ENCODE measurements at regions not wholly inside any gene's neighbourhood (a gene's known extent, or its start where the extent isn't known, plus 50 kb on each side); places are given as distances from the start of the nearest gene placed in this dataset.

GRCh38 chr9:18143073-18143745 is 330.7 kb upstream of the ADAMTSL1 start:
- H3K9me3 ChIP-seq (replicated peaks; ENCODE audit: control insufficient read depth, insufficient read depth, low read length) = no peaks in the 10 kb centered on the region
- SMC1A ChIA-PET (ENCODE audit: uncharacterized antibody, unreplicated experiment) = interaction anchor here (0.6 to 1.0 kb wide), 2 partner anchors 332 to 546 kb away, joined by 3 to 4 read pairs; no protein-coding TSS in a partner anchor
- FAIRE-seq (no peak), ATAC-seq (no peak), DNase-seq (ENCODE audit: low read depth, low spot score) (no peak)
- H3K4me3 ChIP-seq = no peak overlapping the region
- H3K4me2 ChIP-seq (ENCODE audit: control insufficient read depth, insufficient read depth) = no peak overlapping the region
- no peaks in the 10 kb centered on the region for H3K27me3 ChIP-seq (replicated peaks in 1 of 2; ENCODE audit: control insufficient read depth in 2 of 2, insufficient read depth in 2 of 2, low read length in 1 of 2)
- no peaks in the 10 kb centered on the region for H3K4me1 ChIP-seq (ENCODE audit: control insufficient read depth, insufficient read depth, low read length)
- H3K27ac ChIP-seq (ENCODE audit: control insufficient read depth, insufficient read depth) = no peak overlapping the region
- no peaks in the 10 kb centered on the region for H3K79me2 ChIP-seq (ENCODE audit: control insufficient read depth, insufficient read depth, low read length)
- 17% methylated on average over 4 of the region's 4 CpGs for WGBS (ENCODE audit: insufficient coverage, insufficient replicate concordance, low lambda C conversion rate, missing lambda C conversion rate)
- POLR2A ChIA-PET = no interaction called here
- CTCF ChIA-PET = interaction anchor here (1.1 to 1.6 kb wide), 2 partner anchors 57 to 332 kb away, joined by 3 to 4 read pairs; no protein-coding TSS in a partner anchor
- intact Hi-C loops (cut with micrococcal nuclease; ENCODE audit: unreplicated experiment) (no loop called here), in situ Hi-C loops (cut with MboI) (no loop called here)
- H4K20me1 ChIP-seq (ENCODE audit: control insufficient read depth, insufficient read depth) = no peaks in the 10 kb centered on the region
- TF ChIP-seq YY1 (IDR thresholded peaks at IDR 0.05; ENCODE audit: low read depth, low read length) = no peak
- no peak for TF ChIP-seq FOXM1 (IDR thresholded peaks at IDR 0.05; ENCODE audit: low read depth, low read length)
- no peak for TF ChIP-seq EP300 (IDR thresholded peaks at IDR 0.05; ENCODE audit: borderline replicate concordance in 1 of 2, control insufficient read depth in 1 of 2, low read depth in 2 of 2, low read length in 2 of 2)
- no peak for TF ChIP-seq RELA (IDR thresholded peaks at IDR 0.05; ENCODE audit: borderline replicate concordance, partially characterized antibody)
- no peak overlapping the region for H2AFZ ChIP-seq (ENCODE audit: control insufficient read depth, low read depth, low read length)
- RAD21 ChIA-PET (ENCODE audit: unreplicated experiment) = interaction anchor here (0.8 kb wide), 1 partner anchor 332 kb away, joined by 3 read pairs; no protein-coding TSS in a partner anchor
- no TSS peak for BruUV-seq (replicated peaks)
- no peak overlapping the region for H3K9ac ChIP-seq (ENCODE audit: control insufficient read depth, insufficient read depth, low read length)
- no peaks in the 10 kb centered on the region for H3K36me3 ChIP-seq (ENCODE audit: control insufficient read depth in 2 of 2, insufficient read depth in 2 of 2, low read length in 1 of 2)

DNA sequence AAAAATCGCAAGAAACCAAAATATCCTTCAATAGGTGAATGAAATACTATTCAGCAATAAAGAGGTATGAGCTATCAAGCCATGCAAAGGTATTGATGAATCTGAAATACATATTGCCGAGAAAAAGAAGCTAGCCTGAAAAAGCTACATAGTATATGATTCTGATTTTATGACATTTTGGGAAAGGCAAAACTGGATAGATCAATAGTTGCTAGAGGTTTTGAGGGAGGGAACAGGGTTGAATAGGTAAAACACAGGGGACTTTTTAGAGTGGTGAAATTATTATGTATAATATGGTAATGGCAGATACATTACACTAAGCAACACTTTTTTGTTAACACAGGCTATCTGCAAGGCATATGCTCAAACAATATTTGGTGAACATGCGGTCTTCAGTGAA is 327.6 kb upstream of the ADAMTSL1 start:
- POLR2A ChIA-PET = no interaction called here
- no peaks in the 10 kb centered on the region for H4K20me1 ChIP-seq (ENCODE audit: control insufficient read depth, insufficient read depth)
- no peak overlapping the region for H3K4me2 ChIP-seq (ENCODE audit: control insufficient read depth, insufficient read depth)
- in situ Hi-C loops (cut with MboI) = no loop called here
- SMC1A ChIA-PET (ENCODE audit: uncharacterized antibody, unreplicated experiment) = no interaction called here
- no peaks in the 10 kb centered on the region for H3K79me2 ChIP-seq (ENCODE audit: control insufficient read depth, insufficient read depth, low read length)
- RAD21 ChIA-PET (ENCODE audit: unreplicated experiment) = no interaction called here
- H3K27ac ChIP-seq (ENCODE audit: control insufficient read depth, insufficient read depth) = no peak overlapping the region
- ATAC-seq = no peak
- H3K4me3 ChIP-seq = no peak overlapping the region
- no peak overlapping the region for H3K9ac ChIP-seq (ENCODE audit: control insufficient read depth, insufficient read depth, low read length)
- intact Hi-C loops (cut with micrococcal nuclease; ENCODE audit: unreplicated experiment) = no loop called here
- no peaks in the 10 kb centered on the region for H3K4me1 ChIP-seq (ENCODE audit: control insufficient read depth, insufficient read depth, low read length)
- DNase-seq (ENCODE audit: low read depth, low spot score) = no peak
- 34% methylated on average over 3 of the region's 3 CpGs for WGBS (ENCODE audit: insufficient coverage, insufficient replicate concordance, low lambda C conversion rate, missing lambda C conversion rate)
- no TSS peak for BruUV-seq (replicated peaks)
- no peaks in the 10 kb centered on the region for H3K9me3 ChIP-seq (replicated peaks; ENCODE audit: control insufficient read depth, insufficient read depth, low read length)
- FAIRE-seq = no peak
- H2AFZ ChIP-seq (ENCODE audit: control insufficient read depth, low read depth, low read length) = no peak overlapping the region
- no peaks in the 10 kb centered on the region for H3K27me3 ChIP-seq (replicated peaks in 1 of 2; ENCODE audit: control insufficient read depth in 2 of 2, insufficient read depth in 2 of 2, low read length in 1 of 2)
- CTCF ChIA-PET = interaction anchor here (1.1 kb wide), 1 partner anchor 109 kb away, joined by 3 read pairs; no protein-coding TSS in a partner anchor
- H3K36me3 ChIP-seq (ENCODE audit: control insufficient read depth in 2 of 2, insufficient read depth in 2 of 2, low read length in 1 of 2) = no peaks in the 10 kb centered on the region
- TF ChIP-seq ZZZ3 (IDR thresholded peaks at IDR 0.05; ENCODE audit: control insufficient read depth, insufficient read length, low read depth) (no peak), IRF3 (IDR thresholded peaks at IDR 0.05) (no peak), ZBTB33 (IDR thresholded peaks at IDR 0.05) (no peak), SREBF2 (IDR thresholded peaks at IDR 0.05; ENCODE audit: low read length) (no peak), CHD1 (IDR thresholded peaks at IDR 0.05; ENCODE audit: low read depth, low read length) (no peak), TAF1 (IDR thresholded peaks at IDR 0.05; ENCODE audit: borderline replicate concordance, low read depth, low read length) (no peak), FOXK2 (IDR thresholded peaks at IDR 0.05) (no peak), ZNF622 (IDR thresholded peaks at IDR 0.05) (no peak), ESRRA (IDR thresholded peaks at IDR 0.05; ENCODE audit: low read length) (no peak), RFX5 (IDR thresholded peaks at IDR 0.05; ENCODE audit: low read depth, low read length) (no peak), LARP7 (IDR thresholded peaks at IDR 0.05) (no peak), CBX5 (IDR thresholded peaks at IDR 0.05; ENCODE audit: low read depth) (no peak), MXI1 (IDR thresholded peaks at IDR 0.05; ENCODE audit: low read depth, low read length) (no peak)
